Activated B cell treated with CpG ODN at 0.5 μM for 24 hours (primary cell): ENCODE measurements at regions not wholly inside any gene's neighbourhood (a gene's known extent, or its start where the extent isn't known, plus 50 kb on each side); places are given as distances from the start of the nearest gene placed in this dataset.

Experiments used
- ATAC-seq: fragments of 200-7000 bp; cut with Tn5 transposase; one replicate; pipeline ENCODE4 v1.10.0; 2021; ENCODE audit warnings: low read depth, mild to moderate bottlenecking, moderate library complexity
- CTCF ChIA-PET: fragments of 350-600 bp; sonication (Branson Sonifier 250); formaldehyde crosslinking; loops from one replicate; lab custom pipeline; 2021; ENCODE audit warnings: antibody characterized with exemption; lab: Charles Lee
- POLR2A ChIA-PET: fragments of 350-600 bp; sonication (Branson Sonifier 250); formaldehyde crosslinking; loops from one replicate; lab custom pipeline; 2021; ENCODE audit warnings: antibody characterized with exemption; lab: Charles Lee
- DNase-seq: peaks from one replicate; pipeline ENCODE4 v3.0.0; 2022
- H3K27ac Mint-ChIP-seq: one replicate; pipeline ENCODE4 v1.8.0; 2020; ENCODE audit warnings: mixed read lengths
- H3K27me3 Mint-ChIP-seq: one replicate; pipeline ENCODE4 v1.8.0; 2021; ENCODE audit warnings: mixed read lengths
- H3K36me3 Mint-ChIP-seq: one replicate; pipeline ENCODE4 v1.8.0; 2021; ENCODE audit warnings: low read depth, mixed read lengths
- H3K4me1 Mint-ChIP-seq: one replicate; pipeline ENCODE4 v1.8.0; 2021; ENCODE audit warnings: mixed read lengths
- H3K4me3 Mint-ChIP-seq: one replicate; pipeline ENCODE4 v1.8.0; 2020; ENCODE audit warnings: mild to moderate bottlenecking, mixed read lengths
- H3K9me3 Mint-ChIP-seq: one replicate; pipeline ENCODE4 v1.8.0; 2020; ENCODE audit warnings: mixed read lengths
- CTCF ChIP-seq: fragments of 200-600 bp; IDR thresholded peaks from one replicate; pipeline ENCODE4 v1.8.0; 2022; ENCODE audit warnings: antibody characterized with exemption, mild to moderate bottlenecking
- intact Hi-C: fragments of 100-400 bp; cut with micrococcal nuclease; formaldehyde crosslinking; loops from one replicate; pipeline ENCODE4 v1.15.1; 2024

GRCh38 chr20:51253280-51253679 is 230.4 kb upstream of the KCNG1 start:
- ATAC-seq (no peak), DNase-seq (no peak)
- Mint-ChIP-seq H3K9me3 (no peaks in the 10 kb centered on the region), H3K4me3 (no peak overlapping the region), H3K36me3 (no peaks in the 10 kb centered on the region), H3K4me1 (no peaks in the 10 kb centered on the region), H3K27ac (no peak overlapping the region), H3K27me3 (peaks cover 26% of the 10 kb centered on the region)
- TF ChIP-seq CTCF = no peak
- CTCF ChIA-PET = no interaction called here
- intact Hi-C loops = no loop called here
- POLR2A ChIA-PET = no interaction called here

GRCh38 chr20:51249781-51250180 is 226.9 kb upstream of the KCNG1 start:
- Mint-ChIP-seq H3K27me3 (peaks cover 24% of the 10 kb centered on the region), H3K36me3 (no peaks in the 10 kb centered on the region), H3K4me1 (no peaks in the 10 kb centered on the region), H3K27ac (no peak overlapping the region), H3K4me3 (no peak overlapping the region), H3K9me3 (no peaks in the 10 kb centered on the region)
- ATAC-seq (no peak), DNase-seq (no peak)
- CTCF ChIA-PET = no interaction called here
- intact Hi-C loops = no loop called here
- POLR2A ChIA-PET = no interaction called here
- no peak for TF ChIP-seq CTCF

GRCh38 chr20:51249215-51249614 is 226.3 kb upstream of the KCNG1 start:
- CTCF ChIA-PET = no interaction called here
- Mint-ChIP-seq H3K36me3 (no peaks in the 10 kb centered on the region), H3K27ac (no peak overlapping the region), H3K27me3 (peaks cover 24% of the 10 kb centered on the region), H3K4me1 (no peaks in the 10 kb centered on the region), H3K9me3 (no peaks in the 10 kb centered on the region), H3K4me3 (no peak overlapping the region)
- POLR2A ChIA-PET = no interaction called here
- no peak for TF ChIP-seq CTCF
- no peak for ATAC-seq
- no peak for DNase-seq
- intact Hi-C loops = no loop called here

- Mint-ChIP-seq H3K4me3 (no peak overlapping the region), H3K27me3 (peaks cover 23% of the 10 kb centered on the region), H3K9me3 (peaks cover 14% of the 10 kb centered on the region), H3K4me1 (no peaks in the 10 kb centered on the region), H3K27ac (no peak overlapping the region), H3K36me3 (peaks cover 3% of the 10 kb centered on the region)
- ChIA-PET CTCF (no interaction called here), POLR2A (no interaction called here)
- intact Hi-C loops = no loop called here
- no peak for TF ChIP-seq CTCF
- ATAC-seq (no peak), DNase-seq (no peak)
These were observed 221.6 kb upstream of the KCNG1 start for GRCh38 chr20:51244466-51244865.

GRCh38 chr20:51238675-51239305 is 215.9 kb upstream of the KCNG1 start:
- Mint-ChIP-seq H3K9me3 (peaks cover 14% of the 10 kb centered on the region), H3K27ac (no peak overlapping the region), H3K27me3 (peaks cover 26% of the 10 kb centered on the region), H3K4me3 (no peak overlapping the region), H3K36me3 (peaks cover 3% of the 10 kb centered on the region), H3K4me1 (no peaks in the 10 kb centered on the region)
- DNase-seq = no peak
- CTCF ChIA-PET = no interaction called here
- no peak for ATAC-seq
- TF ChIP-seq CTCF = no peak
- POLR2A ChIA-PET = no interaction called here
- intact Hi-C loops = no loop called here
